HEK293 (cell line): ENCODE measurements at regions not wholly inside any gene's neighbourhood (a gene's known extent, or its start where the extent isn't known, plus 50 kb on each side); places are given as distances from the start of the nearest gene placed in this dataset.

Experiments
- CTCF ChIA-PET: fragments of 350-600 bp; formaldehyde crosslinking; extraction: SDS; loops from one replicate; lab custom pipeline; 2021; ENCODE audit warnings: antibody characterized with exemption; lab: Yijun Ruan, JAX
- POLR2A ChIA-PET: fragments of 300-600 bp; formaldehyde crosslinking; extraction: SDS; loops from one replicate; lab custom pipeline; 2020; ENCODE audit warnings: antibody characterized with exemption, inconsistent platforms; lab: Yijun Ruan, JAX
- H3K27ac ChIP-seq: fragments of 200-500 bp; sonication (Bioruptor generic); 2 replicates; pipeline ENCODE4 v1.5.1; 2014; ENCODE audit warnings: low read depth, low read length, control low read depth, inconsistent platforms; ENCODE audit errors: extremely low read depth
- H3K36me3 ChIP-seq, 2 experiments: fragments of 200-500 bp in 1 of 2; sonication (Bioruptor generic) in 1 of 2; 1 replicate in 1 of 2; 2 replicates in 1 of 2; pipeline ENCODE4 v1.5.1; 2014 to 2017; ENCODE audit warnings: inconsistent platforms in 2 of 2, low read length in 2 of 2; ENCODE audit not compliant: control insufficient read depth in 2 of 2, insufficient read depth in 1 of 2
- H3K4me1 ChIP-seq: fragments of 200-500 bp; sonication (Bioruptor generic); 2 replicates; pipeline ENCODE4 v1.5.1; 2014; ENCODE audit warnings: mild to moderate bottlenecking, low read length, inconsistent platforms; ENCODE audit not compliant: control insufficient read depth, insufficient read depth
- H3K4me3 ChIP-seq: 2 replicates; pipeline ENCODE4 v1.5.1; 2011; ENCODE audit warnings: low read depth, mild to moderate bottlenecking, control low read depth, low read length, moderate library complexity
- H3K9me3 ChIP-seq: fragments of 200-500 bp; sonication (Bioruptor generic); 2 replicates; pipeline ENCODE4 v1.5.1; 2014; ENCODE audit warnings: low read depth, low read length, inconsistent platforms; ENCODE audit not compliant: control insufficient read depth, insufficient read depth
- RBAK ChIP-seq: fragments of 450-650 bp; formaldehyde crosslinking; IDR thresholded peaks from 2 replicates; pipeline ENCODE4 v1.5.1; 2016; ENCODE audit warnings: missing biosample characterization, missing genetic modification characterization
- SETDB1 ChIP-seq: IDR thresholded peaks from one replicate; pipeline ENCODE4 v1.6.1; 2017; ENCODE audit warnings: mild to moderate bottlenecking, low read length, moderate library complexity, mixed read lengths; ENCODE audit not compliant: insufficient read length
- ZBTB1 ChIP-seq: fragments of 450-650 bp; formaldehyde crosslinking; IDR thresholded peaks from 2 replicates; pipeline ENCODE4 v1.5.1; 2016; ENCODE audit warnings: missing biosample characterization, missing genetic modification characterization
- ZBTB20 ChIP-seq: fragments of 450-650 bp; formaldehyde crosslinking; IDR thresholded peaks from 2 replicates; pipeline ENCODE4 v1.5.1; 2016; ENCODE audit warnings: missing biosample characterization, missing genetic modification characterization
- ZNF114 ChIP-seq: fragments of 450-650 bp; formaldehyde crosslinking; IDR thresholded peaks from 2 replicates; pipeline ENCODE4 v1.5.0; 2017; ENCODE audit warnings: missing biosample characterization, missing genetic modification characterization
- ZNF121 ChIP-seq: fragments of 450-650 bp; formaldehyde crosslinking; IDR thresholded peaks from 2 replicates; pipeline ENCODE4 v1.5.1; 2016; ENCODE audit warnings: missing biosample characterization, missing genetic modification characterization
- ZNF16 ChIP-seq: fragments of 450-650 bp; formaldehyde crosslinking; IDR thresholded peaks from 2 replicates; pipeline ENCODE4 v1.5.1; 2016; ENCODE audit warnings: low read depth, missing biosample characterization, missing genetic modification characterization
- ZNF169 ChIP-seq: fragments of 450-650 bp; formaldehyde crosslinking; IDR thresholded peaks from 2 replicates; pipeline ENCODE4 v1.5.1; 2016; ENCODE audit warnings: missing biosample characterization, missing genetic modification characterization
- ZNF174 ChIP-seq: fragments of 450-650 bp; formaldehyde crosslinking; IDR thresholded peaks from 2 replicates; pipeline ENCODE4 v1.5.0; 2017; ENCODE audit warnings: missing biosample characterization, mild to moderate bottlenecking, missing genetic modification characterization
- ZNF202 ChIP-seq: fragments of 450-650 bp; formaldehyde crosslinking; IDR thresholded peaks from 2 replicates; pipeline ENCODE4 v1.5.1; 2016; ENCODE audit warnings: missing biosample characterization, missing genetic modification characterization, borderline replicate concordance
- ZNF221 ChIP-seq: fragments of 450-650 bp; formaldehyde crosslinking; IDR thresholded peaks from 2 replicates; pipeline ENCODE4 v1.5.1; 2017; ENCODE audit warnings: missing biosample characterization, missing genetic modification characterization, borderline replicate concordance
- ZNF239 ChIP-seq: fragments of 450-650 bp; formaldehyde crosslinking; IDR thresholded peaks from 2 replicates; pipeline ENCODE4 v1.5.1; 2016; ENCODE audit warnings: missing biosample characterization, missing genetic modification characterization
- ZNF324 ChIP-seq: fragments of 450-650 bp; formaldehyde crosslinking; IDR thresholded peaks from 2 replicates; pipeline ENCODE4 v1.5.1; 2016; ENCODE audit warnings: missing biosample characterization, missing genetic modification characterization
- ZNF404 ChIP-seq: fragments of 450-650 bp; formaldehyde crosslinking; IDR thresholded peaks from 2 replicates; pipeline ENCODE4 v1.5.1; 2017; ENCODE audit warnings: missing biosample characterization, missing genetic modification characterization
- ZNF571 ChIP-seq: fragments of 450-650 bp; formaldehyde crosslinking; IDR thresholded peaks from 2 replicates; pipeline ENCODE4 v1.5.0; 2017; ENCODE audit warnings: missing biosample characterization, missing genetic modification characterization
- ZNF596 ChIP-seq: fragments of 450-650 bp; IDR thresholded peaks from 2 replicates; pipeline ENCODE4 v1.5.0; 2018; ENCODE audit warnings: missing biosample characterization, mild to moderate bottlenecking, missing genetic modification characterization, moderate library complexity
- ZNF629 ChIP-seq: fragments of 450-650 bp; formaldehyde crosslinking; IDR thresholded peaks from 2 replicates; pipeline ENCODE4 v1.5.1; 2017; ENCODE audit warnings: missing biosample characterization, missing genetic modification characterization
- ZNF677 ChIP-seq: fragments of 450-650 bp; IDR thresholded peaks from 2 replicates; pipeline ENCODE4 v1.5.0; 2018; ENCODE audit warnings: missing biosample characterization, mild to moderate bottlenecking, missing genetic modification characterization, moderate library complexity
- ZXDB ChIP-seq: fragments of 450-650 bp; formaldehyde crosslinking; IDR thresholded peaks from 2 replicates; pipeline ENCODE4 v1.5.1; 2016; ENCODE audit warnings: missing biosample characterization, missing genetic modification characterization
- TF ChIP-seq, protein P1 (sequence below): fragments of 450-650 bp; formaldehyde crosslinking; IDR thresholded peaks from 2 replicates; pipeline ENCODE4 v1.5.1; 2017; ENCODE audit warnings: missing biosample characterization, missing genetic modification characterization
- TF ChIP-seq, protein P2 (sequence below): fragments of 450-650 bp; IDR thresholded peaks from 2 replicates; pipeline ENCODE4 v1.5.1; 2018; ENCODE audit warnings: missing biosample characterization, mild to moderate bottlenecking, missing genetic modification characterization
- TF ChIP-seq, protein P3 (sequence below): fragments of 450-650 bp; IDR thresholded peaks from 2 replicates; pipeline ENCODE4 v1.5.1; 2018; ENCODE audit warnings: missing biosample characterization, missing genetic modification characterization
- TF ChIP-seq, protein P4 (sequence below): fragments of 450-650 bp; formaldehyde crosslinking; IDR thresholded peaks from 2 replicates; pipeline ENCODE4 v1.5.1; 2016; ENCODE audit warnings: missing biosample characterization, missing genetic modification characterization
- TF ChIP-seq, protein P5 (sequence below): fragments of 450-650 bp; formaldehyde crosslinking; IDR thresholded peaks from 2 replicates; pipeline ENCODE4 v1.5.1; 2016; ENCODE audit warnings: missing biosample characterization, missing genetic modification characterization

DNA sequence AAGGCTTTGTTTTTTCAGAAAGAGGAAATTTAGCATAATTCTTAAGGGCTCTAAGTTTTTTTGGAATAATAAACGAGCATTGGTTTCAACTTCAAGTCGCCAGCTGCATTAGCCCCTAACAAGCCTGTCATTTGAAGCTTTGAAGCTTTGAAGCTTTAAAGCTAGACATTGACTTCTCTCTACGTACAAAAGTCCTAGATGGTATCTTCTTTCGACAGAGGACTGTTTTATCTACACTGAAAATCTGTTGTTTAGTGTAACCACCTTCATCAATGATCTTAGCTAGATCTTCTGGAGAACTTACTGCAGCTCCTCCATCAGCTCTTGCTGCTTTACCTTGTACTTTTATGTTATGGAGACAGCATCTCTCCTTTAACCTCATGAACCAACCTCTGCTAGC lies 79.6 kb upstream of the TMEM72 start:
- CTCF ChIA-PET = interaction anchor here (0.9 kb wide), 1 partner anchor 10 kb away, joined by 5 read pairs; no protein-coding TSS in a partner anchor
- POLR2A ChIA-PET = no interaction called here

DNA sequence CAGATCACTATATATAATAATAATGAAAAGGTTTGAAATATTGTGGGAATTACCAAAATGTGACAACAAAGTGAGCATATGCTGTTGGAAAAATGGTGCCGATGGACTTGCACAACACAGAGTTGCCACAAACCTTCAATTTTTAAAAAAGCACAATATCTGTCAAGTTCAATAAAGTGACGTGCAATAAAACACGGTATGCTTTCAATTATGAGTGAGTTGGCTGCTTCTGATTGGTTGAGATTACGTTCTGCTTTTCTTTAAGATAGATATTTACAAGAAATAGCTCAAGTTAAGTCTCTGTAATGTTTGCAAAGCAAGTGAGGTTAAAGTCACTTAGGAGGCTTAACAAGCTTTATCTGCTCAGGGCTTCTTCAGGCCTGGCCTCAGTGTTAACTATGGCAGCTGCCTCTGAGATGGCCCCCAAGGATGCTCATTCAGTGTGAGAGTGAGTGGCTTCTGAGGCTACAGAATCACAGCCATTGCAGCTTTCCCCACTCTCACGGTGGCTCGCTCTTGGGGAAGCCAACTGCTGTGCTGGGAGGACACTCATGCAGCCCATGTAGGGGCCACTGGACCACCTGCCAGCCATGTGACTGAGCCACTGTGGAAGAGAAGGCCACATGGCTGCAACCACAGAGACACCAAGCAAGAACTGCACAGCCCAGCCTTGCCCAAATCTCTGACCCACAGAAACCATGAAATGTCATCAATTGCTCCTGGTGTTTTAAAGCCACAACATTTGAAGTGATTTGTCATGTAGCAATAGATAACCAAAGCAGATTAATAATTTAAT lies 78.3 kb upstream of the TMEM72 start:
- CTCF ChIA-PET = interaction anchor here (0.8 kb wide), 1 partner anchor 26 kb away, joined by 3 read pairs; no protein-coding TSS in a partner anchor
- Histone ChIP-seq H3K27ac (no peak overlapping the region), H3K9me3 (no peaks in the 10 kb centered on the region), H3K4me1 (peaks cover 5% of the 10 kb centered on the region), H3K36me3 (no peaks in the 10 kb centered on the region), H3K4me3 (no peak overlapping the region)
- POLR2A ChIA-PET = no interaction called here
- TF ChIP-seq ZNF221 (no peak), ZNF324 (no peak), ZNF571 (no peak)
- TF ChIP-seq, protein P1, sequence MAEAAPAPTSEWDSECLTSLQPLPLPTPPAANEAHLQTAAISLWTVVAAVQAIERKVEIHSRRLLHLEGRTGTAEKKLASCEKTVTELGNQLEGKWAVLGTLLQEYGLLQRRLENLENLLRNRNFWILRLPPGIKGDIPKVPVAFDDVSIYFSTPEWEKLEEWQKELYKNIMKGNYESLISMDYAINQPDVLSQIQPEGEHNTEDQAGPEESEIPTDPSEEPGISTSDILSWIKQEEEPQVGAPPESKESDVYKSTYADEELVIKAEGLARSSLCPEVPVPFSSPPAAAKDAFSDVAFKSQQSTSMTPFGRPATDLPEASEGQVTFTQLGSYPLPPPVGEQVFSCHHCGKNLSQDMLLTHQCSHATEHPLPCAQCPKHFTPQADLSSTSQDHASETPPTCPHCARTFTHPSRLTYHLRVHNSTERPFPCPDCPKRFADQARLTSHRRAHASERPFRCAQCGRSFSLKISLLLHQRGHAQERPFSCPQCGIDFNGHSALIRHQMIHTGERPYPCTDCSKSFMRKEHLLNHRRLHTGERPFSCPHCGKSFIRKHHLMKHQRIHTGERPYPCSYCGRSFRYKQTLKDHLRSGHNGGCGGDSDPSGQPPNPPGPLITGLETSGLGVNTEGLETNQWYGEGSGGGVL (tag by site-specific recombination) = no peak
- TF ChIP-seq, protein P2, sequence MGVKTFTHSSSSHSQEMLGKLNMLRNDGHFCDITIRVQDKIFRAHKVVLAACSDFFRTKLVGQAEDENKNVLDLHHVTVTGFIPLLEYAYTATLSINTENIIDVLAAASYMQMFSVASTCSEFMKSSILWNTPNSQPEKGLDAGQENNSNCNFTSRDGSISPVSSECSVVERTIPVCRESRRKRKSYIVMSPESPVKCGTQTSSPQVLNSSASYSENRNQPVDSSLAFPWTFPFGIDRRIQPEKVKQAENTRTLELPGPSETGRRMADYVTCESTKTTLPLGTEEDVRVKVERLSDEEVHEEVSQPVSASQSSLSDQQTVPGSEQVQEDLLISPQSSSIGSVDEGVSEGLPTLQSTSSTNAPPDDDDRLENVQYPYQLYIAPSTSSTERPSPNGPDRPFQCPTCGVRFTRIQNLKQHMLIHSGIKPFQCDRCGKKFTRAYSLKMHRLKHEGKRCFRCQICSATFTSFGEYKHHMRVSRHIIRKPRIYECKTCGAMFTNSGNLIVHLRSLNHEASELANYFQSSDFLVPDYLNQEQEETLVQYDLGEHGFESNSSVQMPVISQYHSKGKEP = no peak
- TF ChIP-seq, protein P3, sequence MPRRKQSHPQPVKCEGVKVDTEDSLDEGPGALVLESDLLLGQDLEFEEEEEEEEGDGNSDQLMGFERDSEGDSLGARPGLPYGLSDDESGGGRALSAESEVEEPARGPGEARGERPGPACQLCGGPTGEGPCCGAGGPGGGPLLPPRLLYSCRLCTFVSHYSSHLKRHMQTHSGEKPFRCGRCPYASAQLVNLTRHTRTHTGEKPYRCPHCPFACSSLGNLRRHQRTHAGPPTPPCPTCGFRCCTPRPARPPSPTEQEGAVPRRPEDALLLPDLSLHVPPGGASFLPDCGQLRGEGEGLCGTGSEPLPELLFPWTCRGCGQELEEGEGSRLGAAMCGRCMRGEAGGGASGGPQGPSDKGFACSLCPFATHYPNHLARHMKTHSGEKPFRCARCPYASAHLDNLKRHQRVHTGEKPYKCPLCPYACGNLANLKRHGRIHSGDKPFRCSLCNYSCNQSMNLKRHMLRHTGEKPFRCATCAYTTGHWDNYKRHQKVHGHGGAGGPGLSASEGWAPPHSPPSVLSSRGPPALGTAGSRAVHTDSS (tag by site-specific recombination) = no peak
- TF ChIP-seq, protein P4, sequence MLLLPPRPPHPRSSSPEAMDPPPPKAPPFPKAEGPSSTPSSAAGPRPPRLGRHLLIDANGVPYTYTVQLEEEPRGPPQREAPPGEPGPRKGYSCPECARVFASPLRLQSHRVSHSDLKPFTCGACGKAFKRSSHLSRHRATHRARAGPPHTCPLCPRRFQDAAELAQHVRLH (tag by site-specific recombination) = no peak

More for the DNA sequence above, 79.6 kb upstream of the TMEM72 start:
- H3K9me3 ChIP-seq = no peaks in the 10 kb centered on the region
- H3K4me3 ChIP-seq = no peak overlapping the region
- no peak overlapping the region for H3K27ac ChIP-seq
- peaks cover 5% of the 10 kb centered on the region for H3K4me1 ChIP-seq
- TF ChIP-seq ZNF677 (tag by site-specific recombination) (no peak), ZNF121 (tag by site-specific recombination) (no peak), SETDB1 (no peak), RBAK (tag by site-specific recombination) (no peak), ZNF596 (tag by site-specific recombination) (no peak), ZNF174 (no peak), ZNF221 (no peak)
- no peaks in the 10 kb centered on the region for H3K36me3 ChIP-seq

DNA sequence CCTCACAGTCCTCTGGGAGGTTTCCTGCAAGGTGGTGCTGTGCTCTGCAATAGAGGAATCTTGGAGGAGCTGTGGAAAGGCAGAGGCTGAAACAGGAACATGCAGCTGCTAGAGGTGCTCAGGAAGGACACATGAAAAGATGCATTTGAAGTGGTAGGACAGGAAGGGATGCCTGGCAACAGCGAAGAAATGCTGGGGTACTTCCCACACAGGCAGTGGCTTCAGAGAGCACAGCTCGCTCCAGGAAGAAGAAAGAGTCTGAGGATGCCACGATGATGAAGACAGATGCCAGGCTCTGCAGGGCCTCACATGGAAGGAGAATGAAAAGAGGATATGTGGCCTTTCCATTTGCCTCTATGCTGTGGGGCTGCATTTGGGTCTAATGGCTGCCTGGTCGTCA lies 77.0 kb upstream of the TMEM72 start:
- CTCF ChIA-PET = no interaction called here
- TF ChIP-seq, protein P5, sequence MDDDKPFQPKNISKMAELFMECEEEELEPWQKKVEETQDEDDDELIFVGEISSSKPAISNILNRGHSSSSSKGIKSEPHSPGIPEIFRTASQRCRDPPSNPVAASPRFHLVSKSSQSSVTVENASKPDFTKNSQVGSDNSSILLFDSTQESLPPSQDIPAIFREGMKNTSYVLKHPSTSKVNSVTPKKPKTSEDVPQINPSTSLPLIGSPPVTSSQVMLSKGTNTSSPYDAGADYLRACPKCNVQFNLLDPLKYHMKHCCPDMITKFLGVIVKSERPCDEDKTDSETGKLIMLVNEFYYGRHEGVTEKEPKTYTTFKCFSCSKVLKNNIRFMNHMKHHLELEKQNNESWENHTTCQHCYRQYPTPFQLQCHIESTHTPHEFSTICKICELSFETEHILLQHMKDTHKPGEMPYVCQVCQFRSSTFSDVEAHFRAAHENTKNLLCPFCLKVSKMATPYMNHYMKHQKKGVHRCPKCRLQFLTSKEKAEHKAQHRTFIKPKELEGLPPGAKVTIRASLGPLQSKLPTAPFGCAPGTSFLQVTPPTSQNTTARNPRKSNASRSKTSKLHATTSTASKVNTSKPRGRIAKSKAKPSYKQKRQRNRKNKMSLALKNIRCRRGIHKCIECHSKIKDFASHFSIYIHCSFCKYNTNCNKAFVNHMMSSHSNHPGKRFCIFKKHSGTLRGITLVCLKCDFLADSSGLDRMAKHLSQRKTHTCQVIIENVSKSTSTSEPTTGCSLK = no peak
- no peak for TF ChIP-seq ZNF404 (tag by site-specific recombination)
- no peak for TF ChIP-seq ZNF202 (tag by site-specific recombination)
- no peak for TF ChIP-seq ZXDB (tag by site-specific recombination)
- TF ChIP-seq ZNF169 (tag by site-specific recombination) = no peak
- no peak for TF ChIP-seq ZNF629 (tag by site-specific recombination)
- TF ChIP-seq ZBTB20 (tag by site-specific recombination) = no peak
- no peak for TF ChIP-seq ZNF239 (tag by site-specific recombination)
- TF ChIP-seq ZNF114 (tag by site-specific recombination) = no peak
- no peak for TF ChIP-seq ZNF16 (tag by site-specific recombination)
- no peak for TF ChIP-seq ZBTB1 (tag by site-specific recombination)

More for the DNA sequence above, 77.0 kb upstream of the TMEM72 start:
- Histone ChIP-seq H3K36me3 (no peaks in the 10 kb centered on the region), H3K9me3 (no peaks in the 10 kb centered on the region), H3K4me3 (no peak overlapping the region), H3K4me1 (peaks cover 5% of the 10 kb centered on the region), H3K27ac (no peak overlapping the region)
- POLR2A ChIA-PET = no interaction called here
